DOHH2 (cell line): ENCODE measurements at regions not wholly inside any gene's neighbourhood (a gene's known extent, or its start where the extent isn't known, plus 50 kb on each side); places are given as distances from the start of the nearest gene placed in this dataset.

ENCODE experiments used
- CTCF ChIP-seq: fragments of 200-600 bp; sonication (generic); IDR thresholded peaks from one replicate; pipeline ENCODE4 v1.5.1; 2014; ENCODE audit warnings: antibody characterized with exemption, mild to moderate bottlenecking, low read depth, low read length; ENCODE audit not compliant: poor library complexity, severe bottlenecking
- EZH2phosphoT487 ChIP-seq: fragments of 200-600 bp; sonication (generic); IDR thresholded peaks from 2 replicates; pipeline ENCODE4 v1.6.1; 2017; ENCODE audit warnings: borderline replicate concordance, mild to moderate bottlenecking, antibody characterized with exemption, low read length, moderate library complexity, mixed read lengths

- TF ChIP-seq CTCF (no peak), EZH2phosphoT487 (no peak)
Observed at GRCh38 chr4:20444599-20445337, 193.1 kb downstream of the SLIT2 start.
